ENCODE measurements at regions not wholly inside any gene's neighbourhood (a gene's known extent, or its start where the extent isn't known, plus 50 kb on each side); places are given as distances from the start of the nearest gene placed in this dataset.

DNA sequence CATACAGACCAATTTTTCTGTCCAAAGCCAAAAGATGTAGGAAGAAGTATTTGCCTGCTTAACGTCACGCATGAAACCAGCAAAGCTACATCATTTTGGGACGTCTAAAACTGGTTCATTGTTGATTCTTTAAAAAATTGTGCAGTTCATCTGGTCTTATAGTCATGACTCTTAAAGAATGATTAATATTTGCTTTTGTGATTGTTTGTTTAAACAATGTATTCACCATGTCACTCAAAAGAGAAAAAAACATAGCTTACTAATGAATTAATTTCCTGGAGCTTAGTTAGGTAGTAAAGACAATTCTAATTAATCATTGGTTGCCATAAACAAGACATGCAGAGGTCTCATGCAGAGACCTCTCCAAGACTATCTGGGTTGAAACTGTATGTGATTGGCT, 157.3 kb downstream of the RPS12 start:
- Mint-ChIP-seq H3K27me3 (peaks cover 48% of the 10 kb centered on the region), H3K4me3 (no peak overlapping the region), H3K4me1 (peaks cover 3% of the 10 kb centered on the region), H3K27ac (no peak overlapping the region), H3K9me3 (no peaks in the 10 kb centered on the region), H3K36me3 (no peaks in the 10 kb centered on the region)
- no peak for ATAC-seq (ENCODE audit: low read depth)
- POLR2A ChIA-PET = no interaction called here
- no peak for DNase-seq

DNA sequence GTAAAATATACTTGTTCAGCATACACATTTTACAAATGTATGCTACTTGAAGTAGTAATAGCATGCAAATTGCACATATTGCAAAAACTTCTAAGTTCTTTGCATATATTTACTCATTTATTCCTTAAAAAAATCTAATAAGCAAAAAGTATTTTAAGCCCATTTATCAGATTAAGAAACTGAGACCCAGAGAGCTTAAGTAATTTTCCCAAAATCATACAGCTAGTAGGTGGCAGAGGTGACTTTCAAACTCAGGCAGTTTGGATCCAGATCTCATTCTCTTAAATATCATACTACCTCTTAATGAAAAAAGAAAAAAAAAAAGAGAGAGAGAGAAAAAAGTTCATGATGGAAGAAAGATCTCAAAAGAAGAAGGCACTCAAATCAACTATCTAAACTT, 157.9 kb downstream of the RPS12 start:
- H3K4me1 Mint-ChIP-seq = peaks cover 3% of the 10 kb centered on the region
- POLR2A ChIA-PET = no interaction called here

DNA sequence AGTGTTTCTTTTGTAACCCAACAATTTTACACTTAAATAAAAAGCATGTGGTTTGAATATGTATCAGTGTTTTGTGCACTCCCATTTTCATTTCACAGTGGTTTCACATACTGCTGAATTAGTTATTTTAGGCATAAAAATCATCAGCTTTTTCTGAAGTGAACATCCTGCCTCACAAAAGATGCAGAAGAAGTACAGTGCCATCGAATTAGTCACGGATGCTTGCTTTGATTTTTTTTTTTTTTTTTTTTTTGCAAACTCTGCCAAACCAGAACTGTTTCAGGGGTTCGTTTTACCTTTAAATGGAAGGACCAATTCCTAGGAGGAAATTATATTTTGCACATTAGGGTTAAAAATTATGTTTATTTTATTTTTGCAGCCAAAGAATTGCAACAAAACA, 158.6 kb downstream of the RPS12 start:
- POLR2A ChIA-PET = no interaction called here
- H3K27ac Mint-ChIP-seq = no peak overlapping the region
- no peak for ATAC-seq (ENCODE audit: low read depth)

More for the DNA sequence above, 157.9 kb downstream of the RPS12 start:
- Mint-ChIP-seq H3K36me3 (no peaks in the 10 kb centered on the region), H3K9me3 (no peaks in the 10 kb centered on the region), H3K27me3 (peaks cover 44% of the 10 kb centered on the region), H3K4me3 (no peak overlapping the region), H3K27ac (no peak overlapping the region)
- ATAC-seq (ENCODE audit: low read depth) (no peak), DNase-seq (no peak)

DNA sequence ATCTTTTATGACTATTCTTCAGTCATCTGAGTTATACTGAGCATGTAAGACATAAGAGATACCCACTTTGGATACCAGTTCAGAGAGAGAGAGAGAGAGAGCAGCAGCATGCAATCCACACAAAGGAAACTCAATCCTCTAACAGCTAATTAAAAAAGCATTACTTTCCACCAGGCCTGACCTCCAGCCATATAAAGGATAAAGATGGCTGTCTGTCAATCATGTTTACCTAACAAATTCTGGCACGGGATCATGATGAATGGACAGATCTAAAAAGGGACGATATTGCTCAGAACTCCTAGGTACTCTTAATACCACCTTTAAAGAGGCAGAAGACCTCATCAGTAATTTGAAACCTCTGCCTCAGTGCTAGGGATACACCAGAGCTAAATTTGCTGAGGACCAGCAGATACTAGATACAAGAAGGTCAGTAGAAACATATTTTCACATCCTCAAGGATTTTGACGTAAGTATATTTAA, 159.2 kb downstream of the RPS12 start:
- ATAC-seq (ENCODE audit: low read depth) (no peak), DNase-seq (no peak)
- Mint-ChIP-seq H3K36me3 (no peaks in the 10 kb centered on the region), H3K9me3 (no peaks in the 10 kb centered on the region), H3K27me3 (peaks cover 49% of the 10 kb centered on the region), H3K4me1 (peaks cover 3% of the 10 kb centered on the region), H3K27ac (no peak overlapping the region), H3K4me3 (no peak overlapping the region)
- POLR2A ChIA-PET = no interaction called here

More for the DNA sequence above, 158.6 kb downstream of the RPS12 start:
- H3K27me3 Mint-ChIP-seq = peaks cover 47% of the 10 kb centered on the region
- H3K4me1 Mint-ChIP-seq = peaks cover 3% of the 10 kb centered on the region
- H3K36me3 Mint-ChIP-seq = no peaks in the 10 kb centered on the region
- no peak overlapping the region for H3K4me3 Mint-ChIP-seq
- no peak for DNase-seq
- no peaks in the 10 kb centered on the region for H3K9me3 Mint-ChIP-seq

DNA sequence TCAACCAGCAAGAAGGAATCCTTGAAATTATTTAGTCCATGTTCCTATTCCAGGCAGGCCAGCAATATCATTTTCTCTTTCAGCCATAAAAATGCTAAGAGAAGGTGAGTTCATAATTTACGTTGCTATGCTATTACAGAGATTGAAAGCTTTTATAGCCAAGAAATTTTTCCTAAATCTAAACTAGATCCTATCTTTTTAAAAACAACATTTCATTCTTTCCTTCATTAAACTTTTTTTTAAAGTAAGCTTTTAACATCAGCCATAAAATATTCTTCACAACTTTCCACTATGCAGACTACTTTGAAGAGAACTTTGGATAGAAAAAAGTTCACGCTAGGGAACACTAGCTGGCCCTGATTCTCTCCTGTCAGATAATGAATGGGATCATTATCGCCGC, 159.8 kb downstream of the RPS12 start:
- POLR2A ChIA-PET = no interaction called here
- no peak for ATAC-seq (ENCODE audit: low read depth)
- Mint-ChIP-seq H3K27me3 (peaks cover 50% of the 10 kb centered on the region), H3K4me3 (no peak overlapping the region), H3K27ac (no peak overlapping the region), H3K4me1 (peaks cover 2% of the 10 kb centered on the region), H3K9me3 (no peaks in the 10 kb centered on the region), H3K36me3 (no peaks in the 10 kb centered on the region)
- no peak for DNase-seq

DNA sequence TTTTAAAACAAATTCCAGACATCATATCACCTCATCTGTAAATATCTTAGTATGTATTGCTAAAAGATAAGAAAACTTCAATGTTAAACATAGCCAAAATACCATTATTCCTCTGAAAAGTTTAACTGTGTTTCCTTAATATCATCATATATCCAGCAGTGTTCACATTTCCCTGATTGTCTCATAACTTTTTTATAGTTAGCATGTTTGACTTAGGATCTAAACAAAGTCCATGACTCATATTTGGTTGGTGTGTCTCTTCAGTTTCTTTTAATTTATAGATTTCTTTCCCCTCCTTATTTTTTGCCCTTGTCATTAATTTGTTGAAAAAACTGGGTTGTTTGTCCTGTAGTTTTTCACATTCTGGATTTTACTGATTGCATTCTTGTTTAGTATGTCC, 163.0 kb downstream of the RPS12 start:
- H3K27ac Mint-ChIP-seq = no peak overlapping the region
- DNase-seq (no peak), ATAC-seq (ENCODE audit: low read depth) (no peak)
- no peaks in the 10 kb centered on the region for H3K9me3 Mint-ChIP-seq
- H3K4me1 Mint-ChIP-seq = no peaks in the 10 kb centered on the region
- peaks cover 41% of the 10 kb centered on the region for H3K27me3 Mint-ChIP-seq
- H3K4me3 Mint-ChIP-seq = no peak overlapping the region
- no peaks in the 10 kb centered on the region for H3K36me3 Mint-ChIP-seq
- POLR2A ChIA-PET = no interaction called here

DNA sequence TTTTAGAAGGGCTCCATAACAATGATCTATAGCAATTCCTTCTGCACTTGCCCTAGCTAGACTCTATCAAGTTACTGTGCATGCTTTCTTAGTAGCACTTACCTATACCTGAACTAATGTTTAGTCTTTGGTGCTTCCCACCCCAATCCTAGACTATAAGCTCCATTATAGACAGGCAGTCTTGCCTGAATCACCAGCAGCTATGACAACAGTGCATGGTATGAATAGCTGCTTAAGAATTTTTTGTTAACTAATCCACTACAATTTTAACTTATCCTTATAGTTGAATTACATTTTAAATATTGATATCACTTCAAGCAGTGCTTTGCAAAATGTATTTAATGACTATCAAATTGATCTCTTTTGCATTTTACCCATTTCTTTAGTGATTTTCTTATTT, 164.3 kb downstream of the RPS12 start:
- Mint-ChIP-seq H3K36me3 (no peaks in the 10 kb centered on the region), H3K4me3 (no peak overlapping the region), H3K4me1 (no peaks in the 10 kb centered on the region), H3K27me3 (peaks cover 35% of the 10 kb centered on the region), H3K9me3 (no peaks in the 10 kb centered on the region), H3K27ac (no peak overlapping the region)
- ATAC-seq (ENCODE audit: low read depth) (no peak), DNase-seq (no peak)
- POLR2A ChIA-PET = no interaction called here

DNA sequence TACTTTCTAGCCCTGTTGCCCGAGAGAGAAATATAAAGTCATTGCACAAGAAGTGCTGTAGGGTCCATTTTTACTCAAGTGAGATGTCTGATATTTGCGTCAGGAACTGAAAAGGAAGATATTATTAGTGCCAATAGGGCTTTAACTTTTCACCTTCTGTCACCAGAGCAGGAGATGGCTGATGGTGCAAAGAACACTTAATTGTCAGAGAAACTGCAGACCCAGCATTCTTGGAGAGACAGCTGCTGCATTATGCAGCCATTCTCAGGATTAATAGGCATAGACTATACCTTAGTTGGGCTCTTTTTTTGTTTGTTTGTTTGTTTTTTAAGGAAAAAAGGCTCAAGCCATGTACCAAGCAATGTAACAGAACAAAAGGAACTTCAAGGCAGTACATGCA, 179.4 kb downstream of the RPS12 start:
- no peak overlapping the region for H3K4me3 Mint-ChIP-seq
- no peaks in the 10 kb centered on the region for H3K36me3 Mint-ChIP-seq
- POLR2A ChIA-PET = no interaction called here
- DNase-seq (no peak), ATAC-seq (ENCODE audit: low read depth) (no peak)
- H3K27me3 Mint-ChIP-seq = no peaks in the 10 kb centered on the region
- H3K27ac Mint-ChIP-seq = no peak overlapping the region
- H3K9me3 Mint-ChIP-seq = no peaks in the 10 kb centered on the region
- no peaks in the 10 kb centered on the region for H3K4me1 Mint-ChIP-seq

DNA sequence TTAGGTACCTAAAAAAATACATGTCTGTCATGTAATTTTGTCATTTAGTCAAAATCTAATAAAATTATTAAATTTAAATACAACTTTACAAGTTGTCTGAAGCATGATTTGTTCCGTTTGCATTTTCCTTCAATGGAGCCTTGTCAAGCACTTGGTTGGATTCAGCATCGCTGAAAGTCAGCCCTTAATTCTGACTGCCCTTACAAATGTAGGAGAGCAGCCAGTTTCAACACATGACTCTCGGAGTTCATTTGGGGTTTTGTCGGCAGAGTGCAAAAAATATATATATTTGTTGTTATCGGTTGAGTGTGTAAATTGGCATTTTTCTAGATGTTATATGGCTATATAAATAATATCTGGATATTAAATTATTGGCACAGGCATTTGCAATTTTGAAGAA, 180.6 kb downstream of the RPS12 start:
- Mint-ChIP-seq H3K4me1 (no peaks in the 10 kb centered on the region), H3K27ac (no peak overlapping the region), H3K36me3 (no peaks in the 10 kb centered on the region), H3K27me3 (no peaks in the 10 kb centered on the region), H3K9me3 (no peaks in the 10 kb centered on the region), H3K4me3 (no peak overlapping the region)
- no peak for ATAC-seq (ENCODE audit: low read depth)
- no peak for DNase-seq
- POLR2A ChIA-PET = no interaction called here

DNA sequence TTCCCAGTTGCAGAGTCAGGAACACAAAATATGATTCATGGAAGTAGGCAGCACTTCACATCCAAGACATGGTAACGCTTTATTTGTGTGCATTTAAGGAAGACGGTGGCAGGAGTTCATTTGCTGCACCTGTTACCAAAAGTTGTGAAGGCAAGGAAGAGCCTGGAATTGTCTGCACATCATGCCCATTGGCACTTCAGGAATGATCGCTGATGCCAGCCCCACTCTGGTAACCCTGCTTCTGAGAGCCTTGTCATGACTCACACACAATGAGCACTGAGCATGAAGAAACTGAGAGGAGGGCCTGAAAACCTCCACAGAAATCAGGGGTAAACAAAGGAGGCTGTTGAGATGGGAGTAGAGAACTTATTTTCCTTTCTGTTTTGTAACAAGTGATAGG, 181.1 kb downstream of the RPS12 start:
- Mint-ChIP-seq H3K4me3 (no peak overlapping the region), H3K36me3 (no peaks in the 10 kb centered on the region), H3K27me3 (no peaks in the 10 kb centered on the region), H3K4me1 (no peaks in the 10 kb centered on the region), H3K9me3 (no peaks in the 10 kb centered on the region), H3K27ac (no peak overlapping the region)
- DNase-seq (no peak), ATAC-seq (ENCODE audit: low read depth) (no peak)
- POLR2A ChIA-PET = no interaction called here

DNA sequence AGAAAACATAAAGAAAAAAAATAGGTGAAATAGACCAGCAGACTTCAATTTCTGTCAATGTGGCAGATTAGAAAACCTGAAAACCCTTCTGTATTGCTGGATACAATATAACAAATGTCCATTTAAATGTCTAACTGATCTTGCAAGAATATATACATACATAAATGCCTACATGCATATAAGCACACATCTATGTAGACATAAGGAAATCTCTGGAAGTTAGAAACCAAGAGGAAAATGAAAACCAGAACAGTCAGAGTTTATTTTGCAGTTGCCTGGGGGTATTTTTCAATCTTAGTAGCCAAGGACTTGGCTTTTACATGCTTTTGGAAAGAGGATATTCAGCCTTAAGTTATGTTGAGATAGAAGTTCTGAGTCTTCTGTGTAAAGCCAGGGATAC, 184.0 kb downstream of the RPS12 start:
- no peaks in the 10 kb centered on the region for H3K9me3 Mint-ChIP-seq
- no peaks in the 10 kb centered on the region for H3K4me1 Mint-ChIP-seq
- no peak overlapping the region for H3K4me3 Mint-ChIP-seq
- no peaks in the 10 kb centered on the region for H3K36me3 Mint-ChIP-seq
- ATAC-seq (ENCODE audit: low read depth) (no peak), DNase-seq (no peak)
- no peak overlapping the region for H3K27ac Mint-ChIP-seq
- POLR2A ChIA-PET = no interaction called here
- H3K27me3 Mint-ChIP-seq = peaks cover 5% of the 10 kb centered on the region

DNA sequence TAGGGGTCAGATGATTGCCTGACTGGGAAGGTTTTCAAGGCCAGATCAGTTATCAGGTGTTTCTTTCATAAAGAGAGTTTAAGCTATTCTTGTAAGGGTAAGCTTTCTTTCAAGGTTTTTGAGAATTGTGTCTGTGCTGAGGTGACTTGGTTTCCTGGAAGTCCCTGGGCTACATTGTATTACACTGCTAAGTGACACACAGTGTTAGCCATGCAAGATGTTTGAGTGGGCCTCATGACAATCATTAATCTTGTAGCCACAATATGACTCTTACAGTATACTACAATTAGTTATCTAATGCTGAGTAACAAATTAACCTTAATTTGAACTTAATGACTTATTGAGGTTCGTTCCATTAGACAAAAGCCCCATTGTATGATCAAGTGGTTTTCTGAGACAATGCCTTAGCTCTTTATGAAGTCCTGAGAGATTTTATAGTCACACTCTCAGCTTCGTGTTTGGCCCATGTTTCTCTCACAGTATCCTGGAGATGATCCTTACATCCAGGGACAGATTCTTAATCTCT, 186.7 kb downstream of the RPS12 start:
- no peak for DNase-seq
- Mint-ChIP-seq H3K27ac (no peak overlapping the region), H3K4me3 (no peak overlapping the region), H3K36me3 (no peaks in the 10 kb centered on the region), H3K4me1 (no peaks in the 10 kb centered on the region), H3K9me3 (no peaks in the 10 kb centered on the region), H3K27me3 (peaks cover 7% of the 10 kb centered on the region)
- POLR2A ChIA-PET = no interaction called here
- ATAC-seq (ENCODE audit: low read depth) = no peak

DNA sequence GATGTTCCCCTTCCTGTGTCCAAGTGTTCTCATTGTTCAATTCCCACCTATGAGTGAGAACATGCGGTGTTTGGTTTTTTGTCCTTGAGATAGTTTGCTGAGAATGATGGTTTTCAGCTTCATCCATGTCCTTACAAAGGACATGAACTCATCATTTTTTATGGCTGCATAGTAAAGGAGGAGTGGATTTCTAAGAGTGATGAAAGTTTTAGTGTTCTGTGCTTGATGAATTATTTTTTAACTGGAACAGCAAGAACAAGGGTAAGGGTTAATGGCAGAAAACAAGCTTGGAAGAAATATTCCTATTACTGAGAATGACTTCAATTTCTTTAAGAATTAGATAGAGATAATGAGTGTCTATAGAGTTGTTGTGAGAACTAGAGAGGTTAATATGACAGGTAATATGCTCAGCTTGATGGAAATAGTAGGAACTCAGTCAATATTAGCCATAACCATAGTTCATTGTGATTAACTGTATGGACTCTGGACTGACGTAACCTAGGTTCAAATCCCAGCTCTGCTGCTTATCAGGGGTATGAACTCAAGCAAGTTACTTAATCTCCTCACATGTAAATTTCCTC, 190.0 kb downstream of the RPS12 start:
- Mint-ChIP-seq H3K27ac (no peak overlapping the region), H3K4me3 (no peak overlapping the region), H3K27me3 (peaks cover 7% of the 10 kb centered on the region), H3K4me1 (no peaks in the 10 kb centered on the region), H3K9me3 (no peaks in the 10 kb centered on the region), H3K36me3 (no peaks in the 10 kb centered on the region)
- POLR2A ChIA-PET = no interaction called here
- ATAC-seq (ENCODE audit: low read depth) (no peak), DNase-seq (no peak)

DNA sequence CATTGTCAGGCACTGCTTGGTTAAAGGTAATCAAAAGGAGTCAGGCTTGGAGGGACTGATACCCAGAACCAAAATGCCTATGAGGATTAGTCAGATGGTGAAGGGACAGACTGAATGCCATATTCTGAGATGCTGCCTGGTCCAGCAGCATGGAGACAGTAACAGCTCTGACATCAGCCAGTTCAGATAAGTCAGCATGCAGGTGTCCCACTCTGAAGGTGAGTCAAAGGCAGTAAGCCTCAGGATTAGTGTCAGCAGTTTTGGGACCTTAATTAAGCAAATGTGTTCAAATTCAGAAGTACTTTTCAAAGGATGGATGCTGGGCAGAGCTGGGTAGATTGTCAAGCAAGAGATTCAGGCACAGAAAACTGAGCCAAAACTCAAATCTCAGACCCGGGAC, 198.4 kb downstream of the RPS12 start:
- POLR2A ChIA-PET = no interaction called here
- ATAC-seq (ENCODE audit: low read depth) = no peak
- Mint-ChIP-seq H3K9me3 (no peaks in the 10 kb centered on the region), H3K27me3 (peaks cover 3% of the 10 kb centered on the region), H3K4me3 (no peak overlapping the region), H3K36me3 (no peaks in the 10 kb centered on the region), H3K27ac (no peak overlapping the region), H3K4me1 (no peaks in the 10 kb centered on the region)
- no peak for DNase-seq

DNA sequence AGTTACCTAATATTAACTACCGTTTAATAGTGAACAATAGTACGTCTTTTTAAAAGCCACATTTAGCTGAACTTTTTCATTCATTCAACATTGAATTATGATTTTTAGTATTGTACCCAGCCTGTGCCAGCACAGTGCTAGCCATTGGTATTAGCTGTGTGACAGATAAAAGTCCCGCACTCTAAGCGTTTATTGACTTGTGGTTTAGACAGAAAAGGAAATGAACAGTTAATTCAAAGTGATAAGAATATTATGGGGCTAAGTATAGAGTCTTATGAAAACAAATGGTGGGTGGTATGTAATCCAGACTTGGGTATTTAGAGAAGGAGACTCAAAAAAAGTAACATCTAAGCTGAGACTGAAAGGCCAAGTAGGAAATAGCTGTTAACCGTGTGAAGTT, 202.3 kb downstream of the RPS12 start:
- Mint-ChIP-seq H3K9me3 (no peaks in the 10 kb centered on the region), H3K4me3 (no peak overlapping the region), H3K27ac (no peak overlapping the region), H3K4me1 (no peaks in the 10 kb centered on the region), H3K36me3 (no peaks in the 10 kb centered on the region), H3K27me3 (no peaks in the 10 kb centered on the region)
- POLR2A ChIA-PET = no interaction called here
- DNase-seq (no peak), ATAC-seq (ENCODE audit: low read depth) (no peak)

All from activated naive CD8-positive, alpha-beta T cell treated with anti-CD3 and anti-CD28 coated beads, Interleukin-2, amount 10 ng/mL, durations not matched to agents 7 days and 5 days (primary cell).